ENCODE measurements at regions not wholly inside any gene's neighbourhood (a gene's known extent, or its start where the extent isn't known, plus 50 kb on each side); places are given as distances from the start of the nearest gene placed in this dataset.

GRCh38 chr18:51654488-51655326 lies 457.2 kb upstream of the MEX3C start:
- TF ChIP-seq CTCF (IDR thresholded peaks at IDR 0.05) (no peak), POLR2AphosphoS5 (IDR thresholded peaks at IDR 0.05) (no peak), POLR2A (IDR thresholded peaks at IDR 0.05; ENCODE audit: low read depth) (no peak), EP300 (IDR thresholded peaks at IDR 0.05) (no peak)

Data from esophagus muscularis mucosa (tissue), 4 donors.